ENCODE measurements at regions not wholly inside any gene's neighbourhood (a gene's known extent, or its start where the extent isn't known, plus 50 kb on each side); places are given as distances from the start of the nearest gene placed in this dataset.

- WGBS (ENCODE audit: insufficient coverage): 90% methylated on average over 3 of the region's 6 CpGs
Observed at GRCh38 chr9:19701274-19701673, 87.6 kb downstream of the SLC24A2 start.

GRCh38 chr9:19700699-19701098 is 88.1 kb downstream of the SLC24A2 start:
- no peak overlapping the region for H3K27ac ChIP-seq (ENCODE audit: low read depth in 1 of 2, low read length in 2 of 2)
- TF ChIP-seq CTCF (IDR thresholded peaks at IDR 0.05): no peak
- no peaks in the 10 kb centered on the region for H4K20me1 ChIP-seq (ENCODE audit: insufficient read depth, low read length)
- Mint-ChIP-seq H3K4me1 (no peaks in the 10 kb centered on the region), H3K4me3 (no peak overlapping the region), H3K9me3 (peaks cover 0 to 5% (median 0%) of the 10 kb centered on the region in 7 donors), H3K27ac (no peak overlapping the region), H3K27me3 (ENCODE audit: low read depth in 3 of 3) (no peaks in the 10 kb centered on the region), H3K36me3 (no peaks in the 10 kb centered on the region)
- H2AFZ ChIP-seq (ENCODE audit: insufficient read depth, low read depth, low read length, poor library complexity, severe bottlenecking): no peak overlapping the region
- H3K4me3 ChIP-seq (replicated peaks in 1 of 3; ENCODE audit: low read depth in 2 of 3, low read length in 3 of 3): no peak overlapping the region
- intact Hi-C loops (cut with micrococcal nuclease): no loop called here
- no peaks in the 10 kb centered on the region for H3K79me2 ChIP-seq (ENCODE audit: insufficient read depth, low read length)
- 83% methylated on average over 1 of the region's 3 CpGs for WGBS (ENCODE audit: insufficient coverage)
- no peaks in the 10 kb centered on the region for H3K27me3 ChIP-seq (ENCODE audit: control insufficient read depth in 2 of 2, insufficient read depth in 2 of 2, low read length in 2 of 2)
- H3K9me3 ChIP-seq (replicated peaks in 1 of 2; ENCODE audit: control insufficient read depth in 1 of 2, insufficient read depth in 1 of 2, low read length in 2 of 2): no peaks in the 10 kb centered on the region
- no peaks in the 10 kb centered on the region for H3K36me3 ChIP-seq (replicated peaks in 1 of 2; ENCODE audit: control insufficient read depth in 1 of 2, insufficient read depth in 2 of 2, low read length in 2 of 2)
- no peaks in the 10 kb centered on the region for H3K4me1 ChIP-seq (ENCODE audit: control insufficient read depth in 1 of 2, insufficient read depth in 2 of 2, low read length in 2 of 2)
- H3K4me2 ChIP-seq (replicated peaks; ENCODE audit: extremely low read depth, low read length, poor library complexity, severe bottlenecking): no peak overlapping the region
- DNase-seq: no peak
- H3K9ac ChIP-seq (ENCODE audit: insufficient read depth, low read length, poor library complexity, severe bottlenecking): no peak overlapping the region

More at GRCh38 chr9:19701274-19701673, 87.6 kb downstream of the SLC24A2 start:
- no peaks in the 10 kb centered on the region for H3K27me3 Mint-ChIP-seq (ENCODE audit: low read depth in 3 of 3)
- no peak overlapping the region for H3K9ac ChIP-seq (ENCODE audit: insufficient read depth, low read length, poor library complexity, severe bottlenecking)
- no peak overlapping the region for H3K4me2 ChIP-seq (replicated peaks; ENCODE audit: extremely low read depth, low read length, poor library complexity, severe bottlenecking)
- no peak overlapping the region for H2AFZ ChIP-seq (ENCODE audit: insufficient read depth, low read depth, low read length, poor library complexity, severe bottlenecking)
- peaks cover 0 to 6% (median 0%) of the 10 kb centered on the region in 7 donors for H3K9me3 Mint-ChIP-seq
- no peak overlapping the region for H3K4me3 ChIP-seq (replicated peaks in 1 of 3; ENCODE audit: low read depth in 2 of 3, low read length in 3 of 3)
- no peak overlapping the region for H3K27ac ChIP-seq (ENCODE audit: low read depth in 1 of 2, low read length in 2 of 2)
- no peak overlapping the region for H3K4me3 Mint-ChIP-seq
- no peak overlapping the region for H3K27ac Mint-ChIP-seq
- H4K20me1 ChIP-seq (ENCODE audit: insufficient read depth, low read length): no peaks in the 10 kb centered on the region
- DNase-seq: no peak
- TF ChIP-seq CTCF (IDR thresholded peaks at IDR 0.05): no peak
- no peaks in the 10 kb centered on the region for H3K4me1 Mint-ChIP-seq
- intact Hi-C loops (cut with micrococcal nuclease): no loop called here
- H3K27me3 ChIP-seq (ENCODE audit: control insufficient read depth in 2 of 2, insufficient read depth in 2 of 2, low read length in 2 of 2): no peaks in the 10 kb centered on the region
- no peaks in the 10 kb centered on the region for H3K9me3 ChIP-seq (replicated peaks in 1 of 2; ENCODE audit: control insufficient read depth in 1 of 2, insufficient read depth in 1 of 2, low read length in 2 of 2)
- H3K79me2 ChIP-seq (ENCODE audit: insufficient read depth, low read length): no peaks in the 10 kb centered on the region
- no peaks in the 10 kb centered on the region for H3K4me1 ChIP-seq (ENCODE audit: control insufficient read depth in 1 of 2, insufficient read depth in 2 of 2, low read length in 2 of 2)
- no peaks in the 10 kb centered on the region for H3K36me3 ChIP-seq (replicated peaks in 1 of 2; ENCODE audit: control insufficient read depth in 1 of 2, insufficient read depth in 2 of 2, low read length in 2 of 2)
- H3K36me3 Mint-ChIP-seq: no peaks in the 10 kb centered on the region

All from CD14-positive monocyte (primary cell).